ENCODE measurements at regions not wholly inside any gene's neighbourhood (a gene's known extent, or its start where the extent isn't known, plus 50 kb on each side); places are given as distances from the start of the nearest gene placed in this dataset.

DNA sequence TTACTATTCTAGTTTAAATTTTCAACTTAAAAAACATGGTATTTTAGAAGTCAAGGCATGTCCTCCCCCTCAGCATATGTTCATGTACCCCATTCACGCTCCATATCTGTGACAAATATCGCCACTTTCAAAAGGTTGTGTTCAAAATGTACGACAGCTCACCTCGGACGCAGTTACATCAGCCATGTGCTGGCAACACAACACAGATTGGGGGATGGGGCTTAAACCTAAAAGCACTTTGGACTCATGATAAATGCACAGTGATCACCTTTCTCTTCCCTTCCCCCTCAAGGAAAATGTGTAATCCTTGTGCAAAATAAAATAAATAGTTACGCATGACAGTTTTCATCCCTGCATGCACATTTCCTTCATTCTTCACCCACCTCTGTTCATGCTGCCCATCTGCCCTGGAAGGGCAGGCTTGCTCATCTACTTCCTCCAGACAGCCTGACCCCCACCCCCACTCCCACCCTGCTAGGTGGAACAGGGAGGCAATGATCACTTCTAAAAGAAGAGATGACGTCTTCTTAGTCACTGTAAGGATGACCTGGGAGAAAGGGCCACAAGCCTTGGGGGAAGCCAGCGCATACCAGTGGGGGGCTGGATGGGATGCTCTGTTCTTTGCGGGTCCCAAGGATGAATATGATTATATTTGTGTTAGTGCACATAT is 271.4 kb upstream of the SEMA6D start:
- intact Hi-C loops (cut with micrococcal nuclease; ENCODE audit: unreplicated experiment) = no loop called here
- H3K36me3 Mint-ChIP-seq (ENCODE audit: insufficient read depth, unreplicated experiment) = no peaks in the 10 kb centered on the region
- H3K9me3 Mint-ChIP-seq (ENCODE audit: low read depth, unreplicated experiment) = peaks cover 8% of the 10 kb centered on the region
- no peak overlapping the region for H3K4me3 Mint-ChIP-seq (ENCODE audit: low read depth, unreplicated experiment)
- TF ChIP-seq, protein P1, sequence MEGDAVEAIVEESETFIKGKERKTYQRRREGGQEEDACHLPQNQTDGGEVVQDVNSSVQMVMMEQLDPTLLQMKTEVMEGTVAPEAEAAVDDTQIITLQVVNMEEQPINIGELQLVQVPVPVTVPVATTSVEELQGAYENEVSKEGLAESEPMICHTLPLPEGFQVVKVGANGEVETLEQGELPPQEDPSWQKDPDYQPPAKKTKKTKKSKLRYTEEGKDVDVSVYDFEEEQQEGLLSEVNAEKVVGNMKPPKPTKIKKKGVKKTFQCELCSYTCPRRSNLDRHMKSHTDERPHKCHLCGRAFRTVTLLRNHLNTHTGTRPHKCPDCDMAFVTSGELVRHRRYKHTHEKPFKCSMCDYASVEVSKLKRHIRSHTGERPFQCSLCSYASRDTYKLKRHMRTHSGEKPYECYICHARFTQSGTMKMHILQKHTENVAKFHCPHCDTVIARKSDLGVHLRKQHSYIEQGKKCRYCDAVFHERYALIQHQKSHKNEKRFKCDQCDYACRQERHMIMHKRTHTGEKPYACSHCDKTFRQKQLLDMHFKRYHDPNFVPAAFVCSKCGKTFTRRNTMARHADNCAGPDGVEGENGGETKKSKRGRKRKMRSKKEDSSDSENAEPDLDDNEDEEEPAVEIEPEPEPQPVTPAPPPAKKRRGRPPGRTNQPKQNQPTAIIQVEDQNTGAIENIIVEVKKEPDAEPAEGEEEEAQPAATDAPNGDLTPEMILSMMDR (IDR thresholded peaks at IDR 0.05; ENCODE audit: unreplicated experiment) = no peak
- no peaks in the 10 kb centered on the region for H3K4me1 Mint-ChIP-seq (ENCODE audit: low read depth, unreplicated experiment)
- CTCF ChIA-PET = no interaction called here
- no peak overlapping the region for H3K27ac Mint-ChIP-seq (ENCODE audit: unreplicated experiment)
- no TSS peak for BruUV-seq (replicated peaks)
- no peaks in the 10 kb centered on the region for H3K27me3 Mint-ChIP-seq (ENCODE audit: unreplicated experiment)
- DNase-seq = no peak

GRCh38 chr15:47460795-47461573 is 256.3 kb upstream of the SEMA6D start:
- H3K9me3 Mint-ChIP-seq (ENCODE audit: low read depth, unreplicated experiment) = peaks cover 13% of the 10 kb centered on the region
- CTCF ChIA-PET = no interaction called here
- TF ChIP-seq, protein P1 (IDR thresholded peaks at IDR 0.05; ENCODE audit: unreplicated experiment) = no peak
- H3K4me3 Mint-ChIP-seq (ENCODE audit: low read depth, unreplicated experiment) = no peak overlapping the region
- no TSS peak for BruUV-seq (replicated peaks)
- H3K27me3 Mint-ChIP-seq (ENCODE audit: unreplicated experiment) = no peaks in the 10 kb centered on the region
- no peak for DNase-seq
- no peaks in the 10 kb centered on the region for H3K36me3 Mint-ChIP-seq (ENCODE audit: insufficient read depth, unreplicated experiment)
- intact Hi-C loops (cut with micrococcal nuclease; ENCODE audit: unreplicated experiment) = no loop called here
- H3K27ac Mint-ChIP-seq (ENCODE audit: unreplicated experiment) = no peak overlapping the region
- H3K4me1 Mint-ChIP-seq (ENCODE audit: low read depth, unreplicated experiment) = no peaks in the 10 kb centered on the region

DNA sequence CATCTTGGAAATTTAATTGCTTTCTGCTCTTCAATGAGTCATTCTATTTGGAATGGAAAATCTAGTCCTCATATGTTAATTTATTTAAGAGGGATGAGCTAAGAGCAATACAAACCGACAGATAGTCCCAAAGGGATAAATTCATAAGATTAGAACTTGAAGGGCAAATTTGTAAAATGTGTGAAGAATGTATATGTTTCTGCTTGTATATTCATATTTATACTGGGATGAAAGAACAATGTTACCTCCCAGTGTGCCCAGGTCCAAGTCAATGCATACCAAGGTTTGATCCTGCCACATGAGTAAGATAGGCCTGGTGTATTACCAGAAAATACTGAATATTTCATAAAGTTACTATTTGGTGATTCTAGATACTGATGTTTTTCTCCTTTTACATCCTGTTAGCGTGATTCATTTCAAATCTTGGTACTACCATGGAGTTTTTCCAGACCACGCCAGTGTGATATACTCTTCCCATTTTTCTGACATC is 255.6 kb upstream of the SEMA6D start:
- Mint-ChIP-seq H3K27ac (ENCODE audit: unreplicated experiment) (no peak overlapping the region), H3K4me3 (ENCODE audit: low read depth, unreplicated experiment) (no peak overlapping the region), H3K36me3 (ENCODE audit: insufficient read depth, unreplicated experiment) (no peaks in the 10 kb centered on the region), H3K27me3 (ENCODE audit: unreplicated experiment) (no peaks in the 10 kb centered on the region), H3K9me3 (ENCODE audit: low read depth, unreplicated experiment) (peaks cover 13% of the 10 kb centered on the region), H3K4me1 (ENCODE audit: low read depth, unreplicated experiment) (no peaks in the 10 kb centered on the region)
- TF ChIP-seq, protein P1 (IDR thresholded peaks at IDR 0.05; ENCODE audit: unreplicated experiment) = no peak
- CTCF ChIA-PET = no interaction called here
- BruUV-seq (replicated peaks) = no TSS peak
- no peak for DNase-seq
- intact Hi-C loops (cut with micrococcal nuclease; ENCODE audit: unreplicated experiment) = no loop called here

GRCh38 chr15:47466357-47466756 is 250.9 kb upstream of the SEMA6D start:
- no peak overlapping the region for H3K4me3 Mint-ChIP-seq (ENCODE audit: low read depth, unreplicated experiment)
- DNase-seq = no peak
- TF ChIP-seq, protein P1 (IDR thresholded peaks at IDR 0.05; ENCODE audit: unreplicated experiment) = no peak
- H3K27me3 Mint-ChIP-seq (ENCODE audit: unreplicated experiment) = no peaks in the 10 kb centered on the region
- peaks cover 5% of the 10 kb centered on the region for H3K9me3 Mint-ChIP-seq (ENCODE audit: low read depth, unreplicated experiment)
- H3K4me1 Mint-ChIP-seq (ENCODE audit: low read depth, unreplicated experiment) = no peaks in the 10 kb centered on the region
- peaks cover 1% of the 10 kb centered on the region for H3K36me3 Mint-ChIP-seq (ENCODE audit: insufficient read depth, unreplicated experiment)
- intact Hi-C loops (cut with micrococcal nuclease; ENCODE audit: unreplicated experiment) = no loop called here
- H3K27ac Mint-ChIP-seq (ENCODE audit: unreplicated experiment) = no peak overlapping the region
- BruUV-seq (replicated peaks) = no TSS peak
- CTCF ChIA-PET = no interaction called here
